HS-27A (cell line): ENCODE measurements at regions not wholly inside any gene's neighbourhood (a gene's known extent, or its start where the extent isn't known, plus 50 kb on each side); places are given as distances from the start of the nearest gene placed in this dataset.

Source experiments
- DNase-seq: peaks from one replicate; pipeline ENCODE4 v3.0.0-alpha.2; 2012; ENCODE audit warnings: low read depth, missing footprints

DNA sequence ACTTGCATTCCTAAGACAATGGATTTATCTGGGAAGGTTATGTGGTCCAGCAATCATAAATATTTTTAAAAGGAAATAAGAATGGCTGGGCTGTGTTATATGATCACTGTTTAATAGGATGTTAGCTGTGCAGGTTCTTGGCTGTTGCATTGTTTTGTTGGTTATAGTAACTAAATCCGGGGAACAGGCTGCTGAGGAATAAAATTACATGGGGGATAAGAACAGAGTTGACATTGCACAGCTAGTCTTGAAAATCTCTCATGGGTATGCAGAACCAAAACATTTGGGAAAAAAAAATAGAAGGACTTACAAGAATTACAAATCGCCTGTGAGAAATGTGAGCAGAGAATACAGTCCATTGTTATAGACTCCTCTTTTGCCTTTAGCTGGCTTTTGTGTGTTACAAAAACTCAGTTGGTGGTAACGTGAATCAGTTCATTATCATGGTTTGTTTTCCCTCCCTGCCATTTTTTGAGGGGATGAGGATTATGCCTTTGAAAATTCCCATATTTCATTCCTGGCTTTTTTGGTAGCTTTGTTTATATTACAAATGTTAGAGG is 375.3 kb upstream of the DAB2 start:
- no peak for DNase-seq

DNA sequence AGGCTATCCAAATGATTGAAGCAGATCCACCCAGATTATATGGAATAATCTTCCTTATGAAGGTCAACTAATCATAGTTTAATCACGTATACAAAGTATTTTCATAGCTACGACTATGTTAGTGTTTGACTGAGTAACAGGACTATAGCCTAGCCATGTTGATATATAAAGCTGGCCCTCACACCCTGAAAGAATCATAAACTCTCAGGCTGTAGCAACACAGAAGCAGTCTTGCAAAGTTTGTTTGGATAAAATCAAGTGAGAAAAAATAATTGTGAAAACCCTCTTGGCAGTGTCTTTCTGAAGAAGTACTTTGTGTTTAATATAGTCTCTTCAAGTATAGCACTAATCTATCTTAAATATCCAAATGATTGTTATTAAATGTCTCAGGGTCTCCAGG is 374.5 kb upstream of the DAB2 start:
- no peak for DNase-seq

DNA sequence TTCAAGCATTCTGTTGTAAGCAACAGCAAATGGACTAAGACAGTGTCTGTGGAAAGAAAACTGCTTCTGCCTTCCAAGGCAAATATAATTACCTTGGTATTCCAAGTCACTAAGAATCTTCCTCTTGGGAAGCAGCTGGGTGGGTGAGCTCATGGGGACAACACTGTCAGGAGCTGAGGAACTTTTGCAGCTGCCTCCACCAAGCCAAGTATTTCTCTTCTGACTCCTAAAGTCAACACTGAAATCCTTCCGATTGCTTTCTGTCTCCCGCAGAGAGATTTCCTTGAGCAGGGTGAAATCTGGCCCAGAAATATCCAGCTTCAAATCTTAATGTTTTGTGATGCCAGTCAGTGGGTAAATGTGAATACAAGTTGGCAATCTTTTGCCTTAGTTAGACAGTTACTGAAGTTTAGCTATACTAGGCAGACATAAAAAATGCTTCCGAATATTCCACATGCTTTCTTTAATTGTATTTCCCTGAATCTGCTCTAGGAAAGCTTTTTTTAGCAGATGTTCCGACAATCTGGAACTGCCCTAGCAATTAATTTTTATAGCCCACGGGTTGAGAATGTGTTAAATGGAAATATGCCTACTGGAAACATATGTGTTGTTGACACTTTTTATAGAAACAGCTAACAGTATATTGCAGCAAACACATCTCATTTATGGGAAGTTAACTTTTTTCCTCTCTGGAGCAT is 369.9 kb upstream of the DAB2 start:
- DNase-seq = no peak

- no peak for DNase-seq
Observed at GRCh38 chr5:39785410-39785809, 360.6 kb upstream of the DAB2 start.

- no peak for DNase-seq
Observed at GRCh38 chr5:39783756-39784421, 359.1 kb upstream of the DAB2 start.

GRCh38 chr5:39780347-39780746 is 355.6 kb upstream of the DAB2 start:
- no peak for DNase-seq

GRCh38 chr5:39779831-39780230 is 355.1 kb upstream of the DAB2 start:
- no peak for DNase-seq

GRCh38 chr5:39775797-39776365 is 351.1 kb upstream of the DAB2 start:
- no peak for DNase-seq

DNA sequence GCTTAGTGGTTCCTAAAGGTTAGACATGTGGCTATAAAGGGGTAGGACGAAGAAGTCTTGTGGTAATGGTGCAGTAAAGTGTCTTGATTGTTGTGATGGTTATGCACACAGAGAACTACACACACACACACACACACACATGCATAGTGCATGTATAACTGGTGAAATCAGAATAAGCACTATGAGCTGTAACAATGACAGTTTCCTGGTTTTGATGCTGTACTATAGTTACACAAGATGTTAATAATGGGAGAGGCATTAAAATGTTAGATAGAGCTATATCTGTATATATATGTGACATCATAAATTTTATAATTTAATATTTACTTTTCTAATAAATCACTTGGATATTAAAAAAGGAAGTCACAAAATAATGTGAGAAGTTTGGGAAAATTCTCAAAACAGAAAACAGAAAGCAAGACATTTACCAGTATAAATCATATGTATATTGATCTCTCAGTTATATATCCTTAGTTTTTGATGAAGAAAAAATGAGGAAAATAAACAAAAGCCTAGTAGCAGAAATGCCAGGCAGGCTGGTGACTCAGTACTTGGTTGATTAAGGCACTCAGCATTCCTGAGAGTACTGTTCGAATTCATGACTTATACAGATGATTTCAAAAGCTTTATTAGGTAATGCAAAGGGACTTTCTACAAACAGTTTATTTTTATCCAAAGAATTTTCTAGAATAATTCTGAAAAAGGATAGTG is 350.5 kb upstream of the DAB2 start:
- DNase-seq = peak; percentile 84

- no peak for DNase-seq
Observed at GRCh38 chr5:39774605-39775004, 349.8 kb upstream of the DAB2 start.

DNA sequence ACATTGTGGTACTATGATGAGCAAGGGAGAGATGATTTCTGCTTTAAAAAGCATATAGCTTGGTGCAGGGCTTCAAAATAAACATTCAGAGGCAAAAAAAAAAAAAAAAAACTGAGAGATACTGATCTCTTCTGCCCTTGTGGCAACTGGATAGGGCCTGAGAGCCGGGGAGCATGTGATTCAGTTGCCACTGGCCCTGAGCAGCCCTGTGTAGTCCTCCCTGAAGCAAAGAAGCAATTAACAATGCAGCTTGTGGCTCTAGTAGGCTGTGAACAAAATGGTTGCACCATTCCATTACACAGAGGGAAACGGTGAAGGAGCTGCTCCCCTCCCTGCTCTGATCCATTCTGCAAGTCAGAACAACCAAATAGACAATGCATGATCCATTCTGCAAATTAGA is 347.5 kb upstream of the DAB2 start:
- DNase-seq = no peak

DNA sequence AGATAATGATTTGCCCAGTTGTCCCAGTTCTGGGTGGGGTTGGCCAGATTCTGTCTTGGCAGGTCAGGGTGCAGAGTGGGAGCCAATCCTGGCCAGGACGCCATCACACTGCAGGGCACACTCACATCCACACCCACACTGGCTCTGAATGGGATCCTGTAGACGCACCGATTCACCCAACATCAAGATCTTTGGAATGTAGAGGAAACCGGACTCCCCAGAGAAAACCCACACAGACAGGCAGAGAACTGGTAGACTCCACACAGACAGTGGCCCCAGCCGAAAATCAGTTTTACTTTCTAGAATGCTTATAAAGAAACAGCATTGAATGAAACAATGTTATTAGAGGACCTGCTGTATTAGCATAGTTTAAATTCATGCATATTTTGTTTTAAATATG is 343.1 kb upstream of the DAB2 start:
- no peak for DNase-seq

- DNase-seq = no peak
Observed at GRCh38 chr5:39765366-39765765, 340.6 kb upstream of the DAB2 start.

DNA sequence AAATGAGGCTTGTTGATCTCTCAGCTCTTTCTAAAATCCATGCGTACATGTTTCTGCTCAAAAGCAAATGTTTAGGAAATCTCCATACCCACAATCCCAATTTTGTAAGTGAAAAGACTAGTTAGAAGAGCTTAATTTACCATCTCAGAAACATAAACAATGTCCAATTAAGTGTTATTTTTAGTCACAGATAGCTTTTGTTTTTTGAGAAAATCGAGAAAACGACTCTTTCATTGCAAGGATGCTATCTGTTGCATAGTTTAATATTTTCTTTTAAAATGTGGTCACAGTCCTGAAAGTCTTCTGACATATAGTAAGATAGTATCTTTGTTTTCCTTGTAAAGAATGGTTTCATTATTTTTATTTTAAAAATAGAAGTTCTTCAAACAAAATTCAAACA is 338.0 kb upstream of the DAB2 start:
- no peak for DNase-seq

DNA sequence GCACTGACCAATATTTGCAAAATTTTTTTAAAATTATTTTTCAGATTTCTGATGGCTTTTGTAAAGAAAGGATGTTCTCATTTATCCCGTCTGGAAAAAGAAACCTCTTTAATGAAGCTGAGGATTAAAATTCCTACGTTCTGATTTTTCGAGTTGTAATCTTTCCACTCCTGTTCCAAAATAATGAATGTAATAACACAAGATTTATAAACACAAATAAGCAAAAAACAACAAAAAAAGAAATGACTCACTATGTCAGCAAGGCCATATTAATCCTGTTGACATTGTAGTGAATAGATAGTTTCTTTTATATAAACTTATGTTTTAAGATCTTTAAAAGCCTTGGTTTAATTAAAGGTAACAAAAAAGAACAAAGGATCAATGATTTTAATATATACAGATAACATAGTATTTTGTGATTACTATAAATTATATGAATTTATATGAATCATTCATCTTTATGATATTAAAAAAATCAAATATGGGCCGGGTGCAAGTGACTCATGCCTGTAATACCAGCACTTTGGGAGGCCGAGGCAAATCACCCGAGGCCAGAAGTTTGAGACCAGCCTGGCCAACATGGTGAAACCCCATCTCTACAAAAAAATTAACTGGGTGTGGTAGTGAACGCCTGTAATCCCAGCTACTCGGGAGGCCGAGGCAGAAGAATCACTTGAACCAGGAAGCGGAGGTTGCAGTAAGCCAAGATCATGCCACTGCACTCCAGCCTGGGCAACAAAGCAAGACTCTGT is 336.6 kb upstream of the DAB2 start:
- DNase-seq = no peak

GRCh38 chr5:39760385-39761198 is 335.8 kb upstream of the DAB2 start:
- peak; percentile 90 for DNase-seq

DNA sequence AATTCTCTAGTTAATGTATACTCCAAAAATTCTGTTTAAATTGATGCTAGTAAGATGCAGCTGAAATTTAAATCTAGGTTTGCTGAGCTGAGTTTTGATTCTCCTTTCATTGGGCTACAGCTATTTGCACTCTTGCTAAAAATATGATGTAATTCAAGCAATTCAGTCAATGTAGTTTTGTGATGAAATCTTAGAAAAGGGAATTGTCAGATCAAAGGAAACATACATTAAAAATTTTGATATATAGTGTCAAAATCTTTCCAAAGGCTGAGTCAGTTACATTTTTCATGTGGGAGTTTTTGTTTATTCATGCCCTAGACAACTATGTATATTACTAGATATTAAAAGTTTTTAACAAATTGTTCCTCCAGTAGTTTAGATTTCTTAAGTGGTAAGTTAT is 334.9 kb upstream of the DAB2 start:
- DNase-seq = no peak

- no peak for DNase-seq
Observed at GRCh38 chr5:39758426-39758825, 333.6 kb upstream of the DAB2 start.

DNA sequence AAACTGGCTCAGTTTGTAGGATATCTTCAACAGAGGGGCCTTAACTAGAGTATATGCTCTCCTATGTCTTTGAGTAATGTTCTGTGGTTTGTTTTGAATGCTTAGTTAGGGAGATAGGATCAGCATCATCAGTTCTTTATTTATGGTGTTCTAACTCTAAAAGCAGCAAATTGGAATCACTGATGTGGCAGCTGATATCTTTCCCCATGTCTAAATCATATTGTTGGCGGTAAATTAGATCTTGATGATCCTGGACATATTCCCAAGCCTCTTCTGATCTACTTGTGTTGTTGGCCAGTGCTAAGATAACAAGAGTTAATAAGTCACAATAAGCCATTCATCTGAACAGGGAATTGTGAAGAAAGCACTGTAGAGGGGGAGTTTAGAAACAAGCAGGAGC is 332.4 kb upstream of the DAB2 start:
- no peak for DNase-seq

DNA sequence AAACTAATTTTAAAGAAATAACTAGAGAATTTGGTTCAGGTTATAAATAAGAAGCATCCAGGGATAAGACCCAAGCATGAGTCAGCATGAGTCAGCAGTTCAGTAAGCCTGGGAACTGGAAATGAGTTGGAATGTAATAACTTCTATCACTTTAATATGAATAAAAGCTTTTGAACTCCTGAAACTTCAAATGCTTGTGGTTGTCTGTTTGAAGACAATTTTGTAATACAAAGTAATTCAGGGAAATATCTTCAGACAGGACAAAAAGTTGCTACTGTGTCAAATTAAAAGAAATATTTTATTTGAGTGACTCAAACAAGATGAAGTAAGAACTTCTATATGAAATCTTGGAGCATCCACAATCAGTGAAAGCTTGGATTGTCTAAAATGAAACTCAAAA is 331.2 kb upstream of the DAB2 start:
- DNase-seq = peak; percentile 92

- no peak for DNase-seq
Observed at GRCh38 chr5:39755452-39755851, 330.7 kb upstream of the DAB2 start.
